GOT3 (cell line): ENCODE measurements at regions not wholly inside any gene's neighbourhood (a gene's known extent, or its start where the extent isn't known, plus 50 kb on each side); places are given as distances from the start of the nearest gene placed in this dataset.
"Not testable (repeated sequence)": the region's sequence is repeated elsewhere in the genome, so short reads cannot be mapped to it uniquely, and the experiment has no call there.

Experiments
- DNase-seq: peaks from one replicate; lab custom pipeline; 2025; ENCODE audit warnings: mixed read lengths; lab: John Stamatoyannopoulos, UW

GRCh38 chr2:83055376-83056010 is 1403.6 kb downstream of the SUCLG1 start:
- DNase-seq: no peak

DNA sequence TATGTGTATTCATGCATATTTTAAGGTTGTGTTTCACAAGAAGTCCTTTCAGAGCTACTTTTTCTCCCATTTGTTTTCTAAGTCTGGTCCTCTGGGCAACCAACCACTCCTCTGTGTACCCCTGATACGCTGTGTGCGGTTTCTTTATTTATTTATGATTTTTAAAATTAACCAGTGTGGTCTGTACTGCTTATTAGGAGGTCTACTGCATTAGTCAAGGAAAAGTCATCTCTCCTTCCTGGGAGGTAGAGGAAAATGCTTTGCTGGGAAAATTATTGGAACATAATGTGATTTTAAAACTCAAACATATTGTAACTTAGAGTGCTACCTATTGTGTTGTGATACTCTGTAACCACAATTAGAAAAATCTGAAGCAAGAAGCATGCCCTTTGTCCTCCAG is 1404.3 kb downstream of the SUCLG1 start:
- no peak for DNase-seq

DNA sequence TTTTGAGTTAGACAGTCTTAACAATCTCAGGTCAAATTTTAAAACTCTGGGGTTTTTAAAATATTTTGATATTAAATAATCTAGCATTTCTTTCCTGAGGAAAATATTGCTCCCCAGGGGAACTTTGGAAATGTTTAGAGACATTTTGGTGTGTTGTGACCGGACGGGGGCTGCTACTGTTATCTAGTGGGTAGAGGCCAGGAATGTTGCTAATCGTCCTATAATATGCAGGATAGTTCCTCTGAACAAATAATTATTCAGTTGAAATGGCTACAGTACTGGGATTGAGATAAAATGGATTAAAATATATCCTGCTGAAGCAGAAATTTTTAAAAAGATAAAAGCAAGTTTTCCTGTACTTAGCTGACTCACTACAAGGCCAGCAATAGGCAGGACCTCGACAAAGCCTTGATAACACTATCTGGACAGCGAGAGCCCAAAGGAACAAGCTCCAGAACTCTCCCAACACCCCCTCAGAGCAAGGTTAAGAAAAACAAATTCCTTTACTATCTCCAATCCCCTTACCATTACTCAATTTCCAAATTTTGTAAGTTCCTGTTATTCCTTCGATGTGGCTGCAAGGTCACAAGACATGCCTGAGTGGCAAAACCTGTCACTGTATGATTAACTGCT is 1407.4 kb downstream of the SUCLG1 start:
- DNase-seq: no peak

GRCh38 chr2:83042053-83042452 is 1417.0 kb downstream of the SUCLG1 start:
- no peak for DNase-seq

DNA sequence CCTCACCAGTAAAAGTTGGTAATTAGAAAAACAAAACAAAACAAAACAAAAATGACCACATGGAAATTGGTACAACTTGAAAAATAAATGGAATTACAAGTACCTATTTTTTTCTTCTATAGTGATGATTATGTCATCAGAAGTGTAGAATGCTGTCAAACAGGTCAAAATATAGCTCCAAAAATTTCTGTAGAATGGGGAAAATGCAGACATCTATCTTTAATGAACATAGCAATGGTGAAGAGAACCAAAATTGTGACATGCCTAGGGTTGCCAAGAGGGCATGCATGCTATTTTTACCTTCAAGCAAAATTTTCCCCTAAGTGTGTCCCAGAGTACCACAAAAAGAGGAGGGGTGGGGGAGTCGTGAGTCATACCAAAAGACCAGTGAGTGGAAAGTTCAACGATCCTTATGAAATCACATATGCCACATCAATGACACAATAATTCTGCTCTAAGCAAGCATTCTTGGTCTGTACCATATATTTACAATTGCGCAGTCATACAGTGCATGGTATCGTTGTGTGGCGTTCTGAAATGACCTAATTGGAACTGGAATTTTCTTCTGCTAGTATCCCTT is 1436.4 kb downstream of the SUCLG1 start:
- no peak for DNase-seq

DNA sequence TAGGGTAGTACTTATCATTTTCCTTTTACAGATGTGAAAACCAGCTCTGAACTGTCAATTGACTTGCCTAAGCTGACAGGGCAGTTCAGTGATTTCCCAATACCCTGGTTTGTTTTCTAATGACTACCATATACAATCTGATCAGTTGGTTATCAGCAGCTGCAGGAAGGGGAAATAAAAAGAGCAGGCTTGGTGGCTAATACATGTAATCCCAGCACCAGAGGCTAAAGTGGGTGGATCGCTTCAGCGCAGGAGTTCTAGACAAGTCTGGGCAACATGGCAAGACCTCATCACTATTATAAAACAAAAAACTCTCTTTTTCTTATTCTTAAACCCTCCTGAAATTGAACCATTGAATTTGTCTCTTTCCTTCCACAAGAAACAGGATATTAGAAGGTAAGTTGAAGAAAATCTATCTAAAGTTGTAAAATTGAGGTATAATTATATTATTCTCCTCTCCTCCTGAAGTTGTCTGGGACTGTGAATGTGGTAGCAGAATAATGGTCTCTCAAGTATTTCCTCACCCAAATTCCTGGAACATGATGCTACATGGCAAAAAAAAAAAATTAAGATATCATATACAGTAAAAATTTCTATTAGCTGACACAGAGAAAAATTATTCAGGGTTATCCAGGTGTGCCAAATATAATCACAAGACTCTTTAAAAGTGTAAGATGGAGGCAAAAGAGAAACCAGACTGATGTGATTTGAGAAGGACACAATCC is 1441.6 kb downstream of the SUCLG1 start:
- DNase-seq: no peak

DNA sequence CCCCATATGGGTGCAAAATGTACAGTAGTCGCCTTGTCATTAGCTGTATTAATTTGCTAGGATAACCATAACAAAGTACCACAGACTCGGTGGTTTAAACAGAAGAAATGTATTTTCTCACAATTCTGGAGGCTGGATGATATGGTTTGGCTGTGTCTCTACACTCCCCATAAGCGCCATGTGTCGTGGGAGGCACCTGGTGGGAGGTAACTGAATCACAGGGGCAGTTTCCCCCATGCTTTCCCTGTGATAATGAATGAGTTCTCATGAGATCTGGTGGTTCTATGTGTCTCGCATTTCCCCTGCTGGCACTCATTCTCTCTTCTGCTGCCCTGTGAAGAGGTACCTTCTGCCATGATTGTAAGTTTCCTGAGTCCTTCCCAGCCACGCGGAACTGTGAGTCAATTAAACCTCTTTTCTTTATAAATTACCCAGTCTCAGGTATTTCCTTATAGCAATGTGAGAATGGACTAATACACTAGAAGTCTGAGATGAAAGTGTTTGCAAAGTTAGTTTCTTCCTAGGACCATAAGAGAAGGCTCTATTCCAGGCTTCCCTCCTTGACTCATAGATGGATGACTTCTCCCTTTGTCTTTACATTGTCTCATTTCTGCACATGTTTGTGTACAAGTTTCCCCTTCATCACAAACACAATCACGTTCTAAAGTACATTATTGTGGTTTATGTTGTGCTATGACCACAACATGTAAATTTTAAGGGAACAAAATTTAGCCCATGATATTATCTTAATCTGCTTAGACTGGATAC is 1442.6 kb downstream of the SUCLG1 start:
- DNase-seq: no peak

- no peak for DNase-seq
These were observed 1443.2 kb downstream of the SUCLG1 start for GRCh38 chr2:83015900-83016299.

- no peak for DNase-seq
These were observed 1443.9 kb downstream of the SUCLG1 start for GRCh38 chr2:83015035-83015715.

DNA sequence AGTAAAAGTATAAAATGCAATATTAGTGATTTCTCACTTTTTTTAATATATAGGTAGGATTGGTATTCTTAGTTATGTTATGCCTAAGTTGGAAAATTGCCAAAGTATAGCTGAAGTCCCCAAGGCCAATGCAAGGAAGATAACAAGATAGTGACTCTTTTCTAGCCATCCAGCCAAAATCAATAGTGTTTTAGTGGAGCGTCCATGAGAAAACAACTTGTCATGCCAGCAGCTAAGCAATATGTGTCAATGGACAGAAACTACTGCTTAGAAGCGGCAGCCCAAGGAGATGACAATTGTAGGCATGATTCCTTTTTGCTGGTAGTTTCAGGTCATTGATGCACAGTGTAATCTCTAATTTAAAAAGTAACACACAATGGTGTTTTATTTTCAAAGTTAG is 1444.6 kb downstream of the SUCLG1 start:
- no peak for DNase-seq

GRCh38 chr2:83006961-83007360 is 1452.1 kb downstream of the SUCLG1 start:
- no peak for DNase-seq

DNA sequence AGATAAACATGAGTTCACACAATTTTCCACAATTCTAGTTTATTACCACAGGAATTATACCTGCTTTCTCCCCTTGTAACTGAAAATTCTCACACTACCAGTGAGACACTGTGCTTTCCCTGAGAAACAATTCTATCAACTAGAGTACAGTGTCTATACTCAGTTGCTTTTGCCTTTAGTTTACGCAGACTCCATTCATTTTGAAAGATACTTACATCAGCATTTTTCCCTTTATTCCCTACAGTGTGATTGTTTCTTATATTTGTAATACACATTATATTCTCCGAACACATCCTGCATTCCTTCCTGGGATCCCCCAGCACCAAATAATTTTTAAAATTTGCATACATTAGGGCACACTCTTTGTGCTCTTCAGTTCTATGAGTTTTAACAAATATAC is 1455.5 kb downstream of the SUCLG1 start:
- DNase-seq: no peak

GRCh38 chr2:83002706-83003105 is 1456.4 kb downstream of the SUCLG1 start:
- no peak for DNase-seq

DNA sequence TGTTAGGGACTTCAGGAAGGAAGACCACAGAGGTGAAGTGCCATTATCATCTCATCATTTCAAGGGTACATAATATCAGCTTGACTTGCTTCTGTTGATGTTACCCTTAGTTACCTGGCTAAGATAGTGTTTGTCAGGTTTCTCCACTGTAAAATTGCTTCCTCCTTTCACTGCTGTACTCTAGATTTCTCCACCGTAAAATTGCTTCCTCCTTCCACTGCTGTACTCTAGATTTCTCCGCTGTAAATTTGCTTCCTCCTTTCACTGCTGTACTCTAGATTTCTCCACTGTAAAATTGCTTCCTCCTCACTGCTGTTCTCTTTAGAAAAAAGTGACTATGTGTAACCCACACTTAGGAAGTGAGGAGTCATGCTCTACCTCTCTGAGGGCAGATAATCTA is 1460.3 kb downstream of the SUCLG1 start:
- DNase-seq: no peak

- no peak for DNase-seq
These were observed 1462.9 kb downstream of the SUCLG1 start for GRCh38 chr2:82996217-82996616.

DNA sequence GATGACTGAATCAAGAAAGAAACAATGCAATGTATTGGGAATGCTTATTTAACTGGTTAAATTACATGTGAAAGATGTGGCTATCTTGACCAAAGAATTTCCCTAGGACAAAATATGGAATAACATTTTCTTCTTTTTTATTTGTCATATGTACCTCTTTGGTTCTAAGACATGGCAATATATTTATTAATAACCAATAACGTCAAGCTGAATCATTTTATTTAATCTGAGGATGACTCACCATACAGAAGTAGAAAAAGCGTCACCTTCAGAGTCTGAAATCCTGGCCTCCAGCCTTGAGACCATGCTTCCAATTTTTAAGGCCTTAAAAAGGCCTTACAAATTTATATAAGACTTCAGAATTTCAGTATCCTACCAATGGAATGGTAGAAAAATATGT is 1464.9 kb downstream of the SUCLG1 start:
- DNase-seq: no peak

DNA sequence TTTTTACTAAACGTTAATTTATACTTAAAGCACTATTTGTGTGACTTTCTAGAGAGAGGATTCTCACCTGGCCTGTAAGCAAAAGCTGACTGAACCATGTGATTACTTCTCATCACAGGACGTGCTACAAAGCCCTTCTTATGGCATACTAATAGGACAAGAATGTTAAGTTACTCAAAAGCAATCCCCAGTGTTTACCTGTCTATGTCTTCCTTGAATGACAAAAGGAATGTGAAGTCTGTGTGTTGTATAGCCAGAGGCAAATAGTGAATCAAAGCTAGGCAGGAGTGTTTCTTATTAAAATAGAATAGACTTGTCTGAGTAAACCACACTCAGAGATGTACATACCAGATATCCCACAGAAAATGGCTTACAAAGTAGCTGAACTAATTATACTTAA is 1465.5 kb downstream of the SUCLG1 start:
- no peak for DNase-seq

DNA sequence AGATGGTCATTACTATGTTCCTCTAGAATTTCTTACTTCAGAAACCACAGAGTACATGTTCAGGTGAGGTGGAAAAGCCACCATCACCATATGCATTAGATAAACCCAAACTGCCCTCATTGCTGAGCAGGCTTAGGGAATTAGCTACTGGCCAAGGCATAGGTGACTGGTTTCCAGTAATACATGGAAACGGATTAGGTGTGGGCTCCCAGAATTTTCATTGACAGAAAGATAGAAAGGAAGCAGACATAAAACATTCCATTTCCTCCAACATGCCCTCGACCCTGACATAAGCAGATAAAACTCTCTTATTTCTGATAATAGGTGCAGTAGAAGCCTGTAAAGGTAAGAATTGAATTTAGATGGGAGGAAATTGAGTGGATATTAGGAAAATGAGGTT is 1466.1 kb downstream of the SUCLG1 start:
- no peak for DNase-seq

DNA sequence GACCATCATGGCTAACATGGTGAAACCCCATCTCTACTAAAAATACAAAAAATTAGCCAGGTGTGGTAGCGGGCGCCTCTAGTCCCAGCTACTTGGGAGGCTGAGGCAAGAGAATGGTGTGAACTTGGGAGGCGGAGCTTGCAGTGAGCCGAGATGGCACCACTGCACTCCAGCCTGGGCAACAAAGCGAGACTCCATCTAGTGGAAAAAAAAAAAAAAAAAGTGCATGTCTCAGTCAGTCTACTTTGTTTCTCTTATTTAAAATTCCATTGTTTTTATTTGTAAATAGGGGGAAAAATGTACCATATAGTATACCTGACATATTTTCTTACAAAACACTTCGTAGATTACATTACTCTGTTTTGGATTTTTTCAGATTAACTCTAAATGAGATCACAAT is 1471.4 kb downstream of the SUCLG1 start:
- DNase-seq: not testable (repeated sequence)

- DNase-seq: no peak
These were observed 1472.2 kb downstream of the SUCLG1 start for GRCh38 chr2:82986899-82987298.

DNA sequence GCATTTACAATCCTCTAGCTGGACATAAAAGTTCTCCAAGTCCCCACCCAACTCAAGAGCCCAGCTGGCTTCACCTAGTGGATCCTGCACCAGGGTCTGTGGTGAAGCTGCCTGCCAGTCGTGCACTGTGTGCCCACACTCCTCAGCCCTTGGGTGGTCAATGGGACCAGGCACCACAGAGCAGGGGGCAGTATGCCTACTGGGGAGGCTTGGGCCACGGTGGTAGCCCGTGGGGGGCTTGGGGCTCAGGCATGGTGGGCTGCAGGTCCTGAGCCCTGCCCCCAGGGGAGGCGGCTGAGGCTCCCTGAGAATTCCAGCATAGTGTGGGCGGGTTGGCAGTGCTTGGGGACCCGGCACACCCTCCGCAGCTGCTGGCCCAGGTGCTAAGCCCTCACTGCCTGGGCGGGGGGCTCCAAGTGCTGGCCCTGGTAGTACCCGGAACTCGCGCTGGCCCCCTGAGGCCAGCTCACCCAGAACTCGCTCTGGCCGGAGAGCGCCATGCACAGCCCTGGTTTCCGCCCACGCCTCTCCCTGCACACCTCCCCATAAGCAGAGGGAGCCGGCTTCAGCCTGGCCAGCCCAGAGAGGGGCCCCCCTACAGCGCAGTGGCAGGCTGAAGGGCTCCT is 1473.4 kb downstream of the SUCLG1 start:
- DNase-seq: no peak
